BE2C (cell line): ENCODE measurements at regions not wholly inside any gene's neighbourhood (a gene's known extent, or its start where the extent isn't known, plus 50 kb on each side); places are given as distances from the start of the nearest gene placed in this dataset.

ENCODE experiments used
- DNase-seq: peaks from one replicate; pipeline ENCODE4 v3.0.0-alpha.2; 2020
- H3K27me3 ChIP-seq: fragments of 250-450 bp; sonication (Bioruptor Pico); 2 replicates; pipeline ENCODE4 v1.5.1; 2020; ENCODE audit warnings: mild to moderate bottlenecking
- H3K36me3 ChIP-seq: fragments of 250-450 bp; sonication (Bioruptor Pico); 2 replicates; pipeline ENCODE4 v1.5.1; 2020; ENCODE audit warnings: mild to moderate bottlenecking
- H3K4me1 ChIP-seq: fragments of 250-450 bp; sonication (Bioruptor Pico); 2 replicates; pipeline ENCODE4 v1.5.1; 2020
- H3K4me3 ChIP-seq: 2 replicates; pipeline ENCODE4 v1.5.1; 2011; ENCODE audit warnings: low read depth, low read length
- H3K9me3 ChIP-seq: fragments of 250-450 bp; sonication (Bioruptor Pico); 2 replicates; pipeline ENCODE4 v1.5.1; 2020
- CTCF ChIP-seq: IDR thresholded peaks from 2 replicates; pipeline ENCODE4 v1.5.1; 2012; ENCODE audit warnings: mild to moderate bottlenecking, low read depth, low read length

- TF ChIP-seq CTCF: no peak
- no peaks in the 10 kb centered on the region for H3K27me3 ChIP-seq
- no peaks in the 10 kb centered on the region for H3K9me3 ChIP-seq
- H3K4me3 ChIP-seq: no peak overlapping the region
- H3K36me3 ChIP-seq: no peaks in the 10 kb centered on the region
- H3K4me1 ChIP-seq: no peaks in the 10 kb centered on the region
- DNase-seq: no peak
These were observed 241.4 kb upstream of the MEX3C start for GRCh38 chr18:51438797-51439350.

- no peaks in the 10 kb centered on the region for H3K4me1 ChIP-seq
- no peaks in the 10 kb centered on the region for H3K27me3 ChIP-seq
- no peak for TF ChIP-seq CTCF
- H3K36me3 ChIP-seq: no peaks in the 10 kb centered on the region
- DNase-seq: no peak
- no peak overlapping the region for H3K4me3 ChIP-seq
- H3K9me3 ChIP-seq: no peaks in the 10 kb centered on the region
These were observed 244.5 kb upstream of the MEX3C start for GRCh38 chr18:51442012-51442411.

GRCh38 chr18:51446571-51447210 lies 249.2 kb upstream of the MEX3C start:
- no peaks in the 10 kb centered on the region for H3K27me3 ChIP-seq
- no peaks in the 10 kb centered on the region for H3K4me1 ChIP-seq
- no peak for TF ChIP-seq CTCF

GRCh38 chr18:51447351-51448342 lies 250.2 kb upstream of the MEX3C start:
- Histone ChIP-seq H3K36me3 (no peaks in the 10 kb centered on the region), H3K4me3 (no peak overlapping the region), H3K27me3 (no peaks in the 10 kb centered on the region), H3K4me1 (no peaks in the 10 kb centered on the region), H3K9me3 (no peaks in the 10 kb centered on the region)
- no peak for DNase-seq
- no peak for TF ChIP-seq CTCF

More at GRCh38 chr18:51446571-51447210, 249.2 kb upstream of the MEX3C start:
- Histone ChIP-seq H3K9me3 (no peaks in the 10 kb centered on the region), H3K36me3 (no peaks in the 10 kb centered on the region), H3K4me3 (no peak overlapping the region)
- no peak for DNase-seq

- H3K27me3 ChIP-seq: no peaks in the 10 kb centered on the region
- no peaks in the 10 kb centered on the region for H3K4me1 ChIP-seq
- TF ChIP-seq CTCF: no peak
- H3K9me3 ChIP-seq: no peaks in the 10 kb centered on the region
- H3K36me3 ChIP-seq: no peaks in the 10 kb centered on the region
- no peak for DNase-seq
- no peak overlapping the region for H3K4me3 ChIP-seq
These were observed 251.5 kb upstream of the MEX3C start for GRCh38 chr18:51448949-51449348.
